ENCODE measurements at regions not wholly inside any gene's neighbourhood (a gene's known extent, or its start where the extent isn't known, plus 50 kb on each side); places are given as distances from the start of the nearest gene placed in this dataset.

DNA sequence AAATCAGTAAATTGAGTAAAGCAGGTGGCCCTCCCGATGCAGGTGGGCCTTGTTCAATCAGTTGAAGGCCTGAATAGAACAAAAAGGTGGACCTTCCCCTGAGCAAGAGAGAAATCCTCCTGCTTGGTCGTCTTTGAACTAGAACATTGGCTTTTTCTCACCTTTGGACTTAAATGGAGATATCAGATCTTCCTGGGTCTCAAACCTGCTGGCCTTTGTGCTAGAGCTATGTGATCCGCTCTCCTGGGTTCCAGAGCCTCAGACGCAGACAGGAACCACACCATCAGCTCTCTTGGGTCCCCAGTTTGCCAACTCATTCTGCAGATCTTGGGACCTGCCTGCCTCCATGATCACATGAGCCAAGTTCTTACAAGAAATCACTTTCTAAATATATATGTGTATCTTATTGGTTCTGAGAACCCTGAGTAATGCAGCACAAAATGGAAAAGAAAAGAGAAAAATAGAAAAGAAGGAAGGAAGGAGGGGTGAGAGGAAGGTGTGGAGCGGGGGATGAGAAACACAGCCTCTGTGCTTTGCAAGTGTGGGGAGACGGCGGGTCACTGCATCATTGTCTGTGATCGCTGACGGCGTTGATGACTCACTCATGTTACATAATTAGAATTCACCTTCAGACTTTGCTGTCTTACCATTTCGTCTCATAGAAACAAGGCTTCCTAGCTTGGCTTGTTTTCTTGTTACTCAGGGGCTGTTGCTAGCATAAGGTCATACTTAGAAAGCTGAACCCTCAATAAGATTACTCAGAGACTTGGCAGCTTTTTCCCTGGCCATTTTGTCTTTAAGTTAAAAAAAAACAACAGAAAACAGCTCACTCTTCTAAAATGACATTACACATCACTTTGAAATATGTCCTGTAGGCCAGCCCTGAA is 85.7 kb upstream of the NEDD9 start (continued):
- TF ChIP-seq, protein P1, sequence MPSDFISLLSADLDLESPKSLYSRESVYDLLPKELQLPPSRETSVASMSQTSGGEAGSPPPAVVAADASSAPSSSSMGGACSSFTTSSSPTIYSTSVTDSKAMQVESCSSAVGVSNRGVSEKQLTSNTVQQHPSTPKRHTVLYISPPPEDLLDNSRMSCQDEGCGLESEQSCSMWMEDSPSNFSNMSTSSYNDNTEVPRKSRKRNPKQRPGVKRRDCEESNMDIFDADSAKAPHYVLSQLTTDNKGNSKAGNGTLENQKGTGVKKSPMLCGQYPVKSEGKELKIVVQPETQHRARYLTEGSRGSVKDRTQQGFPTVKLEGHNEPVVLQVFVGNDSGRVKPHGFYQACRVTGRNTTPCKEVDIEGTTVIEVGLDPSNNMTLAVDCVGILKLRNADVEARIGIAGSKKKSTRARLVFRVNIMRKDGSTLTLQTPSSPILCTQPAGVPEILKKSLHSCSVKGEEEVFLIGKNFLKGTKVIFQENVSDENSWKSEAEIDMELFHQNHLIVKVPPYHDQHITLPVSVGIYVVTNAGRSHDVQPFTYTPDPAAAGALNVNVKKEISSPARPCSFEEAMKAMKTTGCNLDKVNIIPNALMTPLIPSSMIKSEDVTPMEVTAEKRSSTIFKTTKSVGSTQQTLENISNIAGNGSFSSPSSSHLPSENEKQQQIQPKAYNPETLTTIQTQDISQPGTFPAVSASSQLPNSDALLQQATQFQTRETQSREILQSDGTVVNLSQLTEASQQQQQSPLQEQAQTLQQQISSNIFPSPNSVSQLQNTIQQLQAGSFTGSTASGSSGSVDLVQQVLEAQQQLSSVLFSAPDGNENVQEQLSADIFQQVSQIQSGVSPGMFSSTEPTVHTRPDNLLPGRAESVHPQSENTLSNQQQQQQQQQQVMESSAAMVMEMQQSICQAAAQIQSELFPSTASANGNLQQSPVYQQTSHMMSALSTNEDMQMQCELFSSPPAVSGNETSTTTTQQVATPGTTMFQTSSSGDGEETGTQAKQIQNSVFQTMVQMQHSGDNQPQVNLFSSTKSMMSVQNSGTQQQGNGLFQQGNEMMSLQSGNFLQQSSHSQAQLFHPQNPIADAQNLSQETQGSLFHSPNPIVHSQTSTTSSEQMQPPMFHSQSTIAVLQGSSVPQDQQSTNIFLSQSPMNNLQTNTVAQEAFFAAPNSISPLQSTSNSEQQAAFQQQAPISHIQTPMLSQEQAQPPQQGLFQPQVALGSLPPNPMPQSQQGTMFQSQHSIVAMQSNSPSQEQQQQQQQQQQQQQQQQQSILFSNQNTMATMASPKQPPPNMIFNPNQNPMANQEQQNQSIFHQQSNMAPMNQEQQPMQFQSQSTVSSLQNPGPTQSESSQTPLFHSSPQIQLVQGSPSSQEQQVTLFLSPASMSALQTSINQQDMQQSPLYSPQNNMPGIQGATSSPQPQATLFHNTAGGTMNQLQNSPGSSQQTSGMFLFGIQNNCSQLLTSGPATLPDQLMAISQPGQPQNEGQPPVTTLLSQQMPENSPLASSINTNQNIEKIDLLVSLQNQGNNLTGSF (CRISPR knock-in tag; IDR thresholded peaks at IDR 0.05): no peak
- TF ChIP-seq HDAC1 (CRISPR knock-in tag; IDR thresholded peaks at IDR 0.05) (peak; percentile 34; the same call in 1 of the 2 replicates), MBNL3 (CRISPR knock-in tag; conservative IDR thresholded peaks at IDR 0.05) (no peak), ZNF644 (CRISPR knock-in tag; IDR thresholded peaks at IDR 0.05; ENCODE audit: low read depth) (peak; percentile 79), ZNF605 (CRISPR knock-in tag; IDR thresholded peaks at IDR 0.05) (no peak; the same call in 1 of the 2 replicates), AGO1 (IDR thresholded peaks at IDR 0.05; ENCODE audit: low read depth, low read length, poor library complexity, severe bottlenecking) (no peak), MXI1 (IDR thresholded peaks at IDR 0.05; ENCODE audit: borderline replicate concordance, low read depth, low read length) (no peak), ZNF343 (CRISPR knock-in tag; IDR thresholded peaks at IDR 0.05) (no peak), NFATC3 (CRISPR knock-in tag; IDR thresholded peaks at IDR 0.05) (no peak)
- TF ChIP-seq, protein P2, sequence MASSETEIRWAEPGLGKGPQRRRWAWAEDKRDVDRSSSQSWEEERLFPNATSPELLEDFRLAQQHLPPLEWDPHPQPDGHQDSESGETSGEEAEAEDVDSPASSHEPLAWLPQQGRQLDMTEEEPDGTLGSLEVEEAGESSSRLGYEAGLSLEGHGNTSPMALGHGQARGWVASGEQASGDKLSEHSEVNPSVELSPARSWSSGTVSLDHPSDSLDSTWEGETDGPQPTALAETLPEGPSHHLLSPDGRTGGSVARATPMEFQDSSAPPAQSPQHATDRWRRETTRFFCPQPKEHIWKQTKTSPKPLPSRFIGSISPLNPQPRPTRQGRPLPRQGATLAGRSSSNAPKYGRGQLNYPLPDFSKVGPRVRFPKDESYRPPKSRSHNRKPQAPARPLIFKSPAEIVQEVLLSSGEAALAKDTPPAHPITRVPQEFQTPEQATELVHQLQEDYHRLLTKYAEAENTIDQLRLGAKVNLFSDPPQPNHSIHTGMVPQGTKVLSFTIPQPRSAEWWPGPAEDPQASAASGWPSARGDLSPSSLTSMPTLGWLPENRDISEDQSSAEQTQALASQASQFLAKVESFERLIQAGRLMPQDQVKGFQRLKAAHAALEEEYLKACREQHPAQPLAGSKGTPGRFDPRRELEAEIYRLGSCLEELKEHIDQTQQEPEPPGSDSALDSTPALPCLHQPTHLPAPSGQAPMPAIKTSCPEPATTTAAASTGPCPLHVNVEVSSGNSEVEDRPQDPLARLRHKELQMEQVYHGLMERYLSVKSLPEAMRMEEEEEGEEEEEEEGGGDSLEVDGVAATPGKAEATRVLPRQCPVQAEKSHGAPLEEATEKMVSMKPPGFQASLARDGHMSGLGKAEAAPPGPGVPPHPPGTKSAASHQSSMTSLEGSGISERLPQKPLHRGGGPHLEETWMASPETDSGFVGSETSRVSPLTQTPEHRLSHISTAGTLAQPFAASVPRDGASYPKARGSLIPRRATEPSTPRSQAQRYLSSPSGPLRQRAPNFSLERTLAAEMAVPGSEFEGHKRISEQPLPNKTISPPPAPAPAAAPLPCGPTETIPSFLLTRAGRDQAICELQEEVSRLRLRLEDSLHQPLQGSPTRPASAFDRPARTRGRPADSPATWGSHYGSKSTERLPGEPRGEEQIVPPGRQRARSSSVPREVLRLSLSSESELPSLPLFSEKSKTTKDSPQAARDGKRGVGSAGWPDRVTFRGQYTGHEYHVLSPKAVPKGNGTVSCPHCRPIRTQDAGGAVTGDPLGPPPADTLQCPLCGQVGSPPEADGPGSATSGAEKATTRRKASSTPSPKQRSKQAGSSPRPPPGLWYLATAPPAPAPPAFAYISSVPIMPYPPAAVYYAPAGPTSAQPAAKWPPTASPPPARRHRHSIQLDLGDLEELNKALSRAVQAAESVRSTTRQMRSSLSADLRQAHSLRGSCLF (CRISPR knock-in tag; IDR thresholded peaks at IDR 0.05; ENCODE audit: borderline replicate concordance): no peak

Measured in HepG2 (cell line).